Gastroesophageal sphincter (tissue), 3 donors: ENCODE measurements at regions not wholly inside any gene's neighbourhood (a gene's known extent, or its start where the extent isn't known, plus 50 kb on each side); places are given as distances from the start of the nearest gene placed in this dataset.

ENCODE experiments used
- EP300 ChIP-seq: sonication (generic); formaldehyde crosslinking; IDR thresholded peaks from one replicate; pipeline ENCODE4 v1.6.1; 2017; ENCODE audit warnings: antibody characterized with exemption, mild to moderate bottlenecking
- POLR2A ChIP-seq, 2 donors: fragments of 450-650 bp; IDR thresholded peaks; one replicate each; pipeline ENCODE4 v1.6.1; 2017; ENCODE audit warnings: antibody characterized with exemption in 2 of 2, mild to moderate bottlenecking in 2 of 2, moderate library complexity in 1 of 2
- POLR2AphosphoS5 ChIP-seq: sonication (generic); formaldehyde crosslinking; IDR thresholded peaks from one replicate; pipeline ENCODE4 v1.6.1; 2017; ENCODE audit warnings: antibody characterized with exemption
- TF ChIP-seq, protein P1 (sequence below), 4 experiments: fragments of 200-600 bp in 2 of 4; fragments of 450-650 bp in 2 of 4; sonication (generic) in 1 of 4; IDR thresholded peaks; one replicate each; pipeline ENCODE4 v1.5.1; 2017 to 2019; ENCODE audit warnings: antibody characterized with exemption in 4 of 4, mild to moderate bottlenecking in 2 of 4, moderate library complexity in 2 of 4

DNA sequence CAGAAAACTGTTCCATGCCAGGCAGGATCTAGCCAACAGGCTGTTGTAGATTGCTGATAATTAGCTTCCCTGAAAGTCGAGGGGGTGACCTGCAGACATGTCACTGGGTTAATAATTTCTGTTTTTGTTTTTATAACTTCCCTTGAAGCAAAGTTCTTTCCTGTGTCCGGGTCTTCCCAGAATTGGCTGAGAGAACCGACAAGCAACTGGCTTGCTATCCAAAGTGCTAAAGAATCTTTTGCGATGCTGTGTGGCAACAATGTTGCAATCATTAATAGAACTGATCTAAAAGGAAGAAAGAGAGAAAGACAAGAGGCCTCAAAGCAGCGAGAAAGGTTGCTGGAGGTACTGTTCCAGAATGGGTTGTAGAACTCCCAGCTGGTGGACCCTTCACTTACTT, 132.1 kb upstream of the DPP6 start:
- TF ChIP-seq, protein P1, sequence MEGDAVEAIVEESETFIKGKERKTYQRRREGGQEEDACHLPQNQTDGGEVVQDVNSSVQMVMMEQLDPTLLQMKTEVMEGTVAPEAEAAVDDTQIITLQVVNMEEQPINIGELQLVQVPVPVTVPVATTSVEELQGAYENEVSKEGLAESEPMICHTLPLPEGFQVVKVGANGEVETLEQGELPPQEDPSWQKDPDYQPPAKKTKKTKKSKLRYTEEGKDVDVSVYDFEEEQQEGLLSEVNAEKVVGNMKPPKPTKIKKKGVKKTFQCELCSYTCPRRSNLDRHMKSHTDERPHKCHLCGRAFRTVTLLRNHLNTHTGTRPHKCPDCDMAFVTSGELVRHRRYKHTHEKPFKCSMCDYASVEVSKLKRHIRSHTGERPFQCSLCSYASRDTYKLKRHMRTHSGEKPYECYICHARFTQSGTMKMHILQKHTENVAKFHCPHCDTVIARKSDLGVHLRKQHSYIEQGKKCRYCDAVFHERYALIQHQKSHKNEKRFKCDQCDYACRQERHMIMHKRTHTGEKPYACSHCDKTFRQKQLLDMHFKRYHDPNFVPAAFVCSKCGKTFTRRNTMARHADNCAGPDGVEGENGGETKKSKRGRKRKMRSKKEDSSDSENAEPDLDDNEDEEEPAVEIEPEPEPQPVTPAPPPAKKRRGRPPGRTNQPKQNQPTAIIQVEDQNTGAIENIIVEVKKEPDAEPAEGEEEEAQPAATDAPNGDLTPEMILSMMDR (IDR thresholded peaks at IDR 0.05) = no peak
- TF ChIP-seq POLR2A (IDR thresholded peaks at IDR 0.05) = no peak
- no peak for TF ChIP-seq POLR2AphosphoS5
- TF ChIP-seq EP300 = no peak
